ENCODE measurements at regions not wholly inside any gene's neighbourhood (a gene's known extent, or its start where the extent isn't known, plus 50 kb on each side); places are given as distances from the start of the nearest gene placed in this dataset.
A peak's percentile ranks its signal among the peaks of the same experiment; 100 is the strongest.

DNA sequence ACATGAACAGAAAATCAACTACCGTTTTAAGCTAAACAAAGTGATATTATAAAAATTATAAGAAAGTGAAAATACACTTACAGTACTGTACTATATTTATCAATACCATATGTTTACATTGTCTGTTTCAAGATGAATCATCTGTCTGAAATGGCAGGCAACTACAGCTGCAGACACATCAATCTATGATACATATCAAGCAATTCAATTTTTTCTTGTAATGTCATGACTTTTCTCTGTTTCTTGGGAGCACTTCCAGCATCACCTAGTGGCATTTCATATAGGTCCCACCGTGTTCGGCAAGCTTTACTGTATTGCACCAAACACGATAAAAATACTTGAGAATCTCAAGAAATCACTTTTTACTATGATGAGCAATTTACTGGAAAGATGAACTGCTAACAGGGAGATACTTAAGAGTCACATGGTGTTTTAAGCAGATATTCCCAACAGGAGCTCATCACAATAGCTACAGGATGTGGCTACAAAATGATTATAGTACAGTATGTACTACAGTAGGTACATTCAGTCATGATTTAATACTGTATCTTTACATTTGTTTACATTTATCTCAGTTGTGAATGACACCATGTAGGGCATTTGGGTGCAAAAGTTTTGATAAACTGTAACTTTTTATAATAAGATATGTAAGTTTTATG is 207.4 kb downstream of the ADAM29 start:
- DNase-seq (ENCODE audit: low read depth): no peak

- peak; percentile 2 for DNase-seq (ENCODE audit: low read depth)
These were observed 209.2 kb downstream of the ADAM29 start for GRCh38 chr4:175127314-175127713.

DNA sequence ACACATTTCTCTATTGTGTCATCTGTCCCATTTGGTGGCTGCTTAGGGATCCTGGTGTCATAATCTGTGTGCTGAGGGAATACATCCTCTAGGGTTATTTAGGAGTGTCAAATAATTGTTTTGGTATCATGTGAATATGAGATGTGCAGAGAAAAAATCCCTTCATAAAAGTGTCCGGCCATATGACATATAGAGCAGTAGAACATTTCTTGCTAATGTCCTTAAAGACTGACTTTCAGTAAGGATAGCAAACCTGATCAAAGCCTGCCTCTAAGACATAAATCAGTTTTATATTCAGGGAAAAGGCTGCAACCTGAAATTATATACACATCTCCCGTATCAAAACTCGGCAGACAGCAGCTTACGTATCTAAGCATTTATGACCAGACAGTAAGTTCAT is 211.6 kb downstream of the ADAM29 start:
- no peak for DNase-seq (ENCODE audit: low read depth)

DNA sequence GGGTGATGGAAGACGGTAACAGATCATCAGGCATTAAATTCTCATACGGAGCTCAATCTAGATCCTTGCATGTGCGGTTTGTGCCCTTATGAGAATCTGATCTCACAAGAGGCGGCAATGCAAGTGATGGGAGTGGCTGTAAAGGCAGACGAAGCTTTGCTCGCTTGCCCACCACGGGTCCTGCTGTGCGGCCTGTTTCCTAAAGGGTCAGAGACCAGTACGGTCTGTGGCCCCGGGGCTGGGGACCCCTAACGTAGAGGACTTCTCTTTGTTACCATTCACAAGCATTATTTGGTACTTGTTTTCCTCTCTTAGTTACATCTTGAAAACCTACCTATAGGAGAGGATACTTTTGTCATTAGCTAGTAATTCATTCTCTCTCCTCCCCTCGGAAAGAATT is 221.0 kb downstream of the ADAM29 start:
- DNase-seq (ENCODE audit: low read depth): no peak

- DNase-seq (ENCODE audit: low read depth): no peak
These were observed 225.0 kb downstream of the ADAM29 start for GRCh38 chr4:175143116-175143515.

- DNase-seq (ENCODE audit: low read depth): no peak
These were observed 228.6 kb downstream of the ADAM29 start for GRCh38 chr4:175146799-175147198.

DNA sequence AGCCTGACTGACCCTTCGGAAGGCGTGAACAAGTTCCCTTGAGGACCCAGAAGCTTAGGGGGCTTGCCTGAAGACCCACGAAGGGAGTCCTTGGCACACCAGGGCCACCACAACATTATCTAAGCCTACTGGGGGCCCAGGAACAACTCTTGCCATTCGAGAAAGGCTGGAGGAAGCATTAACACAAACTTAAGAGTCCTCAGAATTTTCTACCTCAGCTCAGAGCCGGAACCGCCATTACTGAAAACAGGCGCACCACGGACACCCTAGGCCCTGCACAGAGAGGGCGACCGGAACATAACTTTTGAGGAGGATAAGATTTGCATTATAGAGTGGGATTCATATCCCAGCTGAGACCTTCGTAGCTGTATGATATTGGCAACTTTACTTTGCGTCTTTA is 229.1 kb downstream of the ADAM29 start:
- DNase-seq (ENCODE audit: low read depth): no peak

- DNase-seq (ENCODE audit: low read depth): no peak
These were observed 247.9 kb downstream of the ADAM29 start for GRCh38 chr4:175166020-175166419.

DNA sequence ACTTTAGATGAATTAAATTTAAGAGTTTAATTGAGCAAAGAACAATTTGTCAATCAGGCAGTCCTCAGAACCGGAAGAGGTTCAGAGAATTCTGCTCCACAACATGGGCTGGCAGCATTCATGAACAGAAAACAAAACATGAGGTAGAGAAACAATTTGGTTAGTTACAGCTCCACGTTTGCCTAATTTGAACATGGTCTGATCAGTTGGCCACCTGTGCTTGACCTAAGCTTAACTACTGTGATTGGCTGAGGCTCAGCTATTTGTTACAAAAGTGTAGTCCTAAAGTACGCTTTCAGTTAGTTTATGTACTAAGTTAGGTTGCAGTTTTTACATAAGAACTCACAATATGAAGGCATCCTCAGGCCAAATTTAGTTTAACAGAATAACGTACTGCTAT is 258.6 kb downstream of the ADAM29 start:
- DNase-seq (ENCODE audit: low read depth): no peak

DNA sequence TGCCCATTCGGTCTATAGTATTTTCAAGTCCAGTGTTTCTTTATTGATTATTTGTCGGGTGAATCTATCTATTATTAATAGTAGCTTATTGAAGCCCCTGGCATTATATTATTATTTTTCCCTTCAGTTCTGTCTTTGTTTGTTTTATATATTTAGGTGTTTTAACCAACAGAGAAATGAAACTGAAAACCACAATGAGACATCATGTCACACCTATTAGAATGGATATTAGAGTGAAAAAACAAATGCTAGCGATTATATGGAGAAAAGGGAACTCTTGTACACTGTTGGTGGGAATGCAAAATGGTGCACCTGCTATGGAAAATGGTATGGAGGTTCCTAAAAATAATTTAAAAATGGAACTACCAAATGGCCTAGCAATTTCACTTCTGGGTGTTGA is 272.5 kb downstream of the ADAM29 start:
- DNase-seq (ENCODE audit: low read depth): no peak

- DNase-seq (ENCODE audit: low read depth): no peak
These were observed 279.9 kb downstream of the ADAM29 start for GRCh38 chr4:175198056-175198455.

GRCh38 chr4:175215208-175215607 is 297.1 kb downstream of the ADAM29 start:
- no peak for DNase-seq (ENCODE audit: low read depth)

DNA sequence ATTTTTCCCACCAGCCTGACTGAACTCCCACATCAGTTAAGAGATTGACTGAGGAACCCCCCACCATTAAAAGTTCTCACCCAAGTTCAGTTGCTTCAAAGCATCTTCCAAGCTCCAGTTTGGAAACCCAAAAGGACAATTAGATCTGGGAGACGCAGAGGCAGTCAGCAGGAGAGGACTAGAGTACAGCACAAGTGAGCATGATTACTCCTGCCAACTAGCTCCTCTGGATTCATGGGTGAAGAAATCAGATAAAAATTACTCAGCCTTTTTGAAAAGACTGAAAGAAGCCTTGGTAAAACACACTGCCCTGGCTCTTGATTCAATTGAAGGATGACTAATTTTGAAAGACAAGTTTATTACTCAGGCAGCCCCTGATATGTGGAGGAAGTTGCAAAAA is 297.5 kb downstream of the ADAM29 start:
- no peak for DNase-seq (ENCODE audit: low read depth)

- no peak for DNase-seq (ENCODE audit: low read depth)
These were observed 311.0 kb downstream of the ADAM29 start for GRCh38 chr4:175229154-175229553.

DNA sequence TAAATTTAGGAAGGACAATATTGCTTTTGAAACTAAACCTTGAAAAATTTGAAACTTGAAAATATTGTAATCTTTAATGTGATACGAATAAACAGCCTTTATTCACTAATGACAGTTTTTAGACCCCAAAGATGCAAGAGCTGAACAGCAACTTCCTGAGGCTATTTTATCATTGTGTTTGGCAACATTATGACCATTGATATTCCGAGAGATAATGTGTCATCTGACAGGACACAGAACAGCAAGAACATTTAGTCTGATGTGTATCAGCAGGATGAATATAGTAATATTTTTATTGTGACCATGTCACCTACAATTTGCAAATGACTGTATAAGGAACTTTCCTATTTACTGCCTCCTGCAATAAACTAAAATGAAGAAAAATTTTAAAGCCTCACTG is 316.0 kb downstream of the ADAM29 start:
- DNase-seq (ENCODE audit: low read depth): no peak

DNA sequence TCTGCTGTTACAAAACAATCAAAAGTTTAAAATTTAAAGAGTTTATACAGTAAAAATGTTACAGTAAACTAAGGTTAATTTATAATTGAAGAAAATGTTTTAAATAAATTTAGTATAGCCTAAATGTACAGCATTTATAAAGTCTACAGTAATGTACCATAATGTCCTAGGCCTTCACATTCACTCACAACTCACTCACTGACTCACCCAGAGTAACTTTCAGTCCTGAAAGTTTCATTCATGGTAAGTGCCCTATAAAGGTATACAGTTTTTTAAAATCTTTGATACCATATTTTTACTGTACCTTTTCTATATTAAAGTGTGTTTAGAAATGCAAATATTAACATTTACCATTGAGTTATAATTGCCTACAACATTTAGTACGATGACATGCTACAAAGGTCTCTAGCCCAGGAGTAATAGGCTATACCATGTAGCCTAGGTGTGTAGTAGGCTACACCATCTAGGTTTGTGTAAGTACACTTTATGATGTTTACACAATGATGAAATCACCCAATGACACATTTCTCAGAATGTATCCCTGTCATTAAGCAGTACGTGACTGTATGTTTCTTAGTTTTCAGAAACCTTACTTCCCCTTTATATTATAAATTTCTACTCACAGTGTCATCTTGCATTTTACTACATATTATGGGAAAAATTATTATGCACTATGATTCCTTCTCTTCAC is 320.8 kb downstream of the ADAM29 start:
- no peak for DNase-seq (ENCODE audit: low read depth)

GRCh38 chr4:175246941-175247340 is 328.8 kb downstream of the ADAM29 start:
- DNase-seq (ENCODE audit: low read depth): no peak

- DNase-seq (ENCODE audit: low read depth): no peak
These were observed 334.5 kb downstream of the ADAM29 start for GRCh38 chr4:175252642-175253041.

DNA sequence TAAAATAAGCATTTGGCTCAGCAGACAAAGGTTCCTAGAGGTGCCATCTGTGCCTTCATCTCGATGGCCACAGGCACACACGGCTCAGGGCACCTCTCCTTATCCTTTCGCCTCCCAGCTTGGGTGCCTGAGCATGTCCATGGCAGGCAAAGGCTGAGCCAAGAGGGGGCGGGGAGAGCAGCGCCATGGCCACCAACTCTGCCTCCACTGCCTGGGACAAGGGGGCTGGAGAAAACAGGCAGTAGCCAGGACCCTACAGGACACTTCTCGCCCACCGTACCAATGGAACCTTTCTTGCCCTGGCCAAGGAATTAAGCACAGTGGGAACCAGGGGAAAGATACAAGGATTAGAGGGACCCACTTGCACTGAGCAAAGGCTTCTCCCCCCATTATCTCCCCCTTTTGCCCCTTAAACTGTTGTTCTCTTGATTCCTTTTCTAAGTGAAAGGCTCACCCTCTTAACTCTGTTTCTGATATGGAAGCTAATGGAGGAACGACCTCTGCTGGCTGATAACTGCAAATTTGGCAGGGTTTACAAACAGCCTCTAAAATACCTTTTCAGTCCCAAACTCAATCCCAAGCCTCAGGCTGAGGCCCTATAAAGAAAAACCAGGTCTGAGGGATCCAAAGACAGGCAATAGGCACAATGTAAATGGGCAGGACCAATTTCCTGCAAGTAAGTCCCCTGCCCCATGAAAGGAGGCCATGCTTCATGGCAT is 335.2 kb downstream of the ADAM29 start:
- DNase-seq (ENCODE audit: low read depth): no peak

- no peak for DNase-seq (ENCODE audit: low read depth)
These were observed 345.4 kb downstream of the ADAM29 start for GRCh38 chr4:175263537-175263936.

DNA sequence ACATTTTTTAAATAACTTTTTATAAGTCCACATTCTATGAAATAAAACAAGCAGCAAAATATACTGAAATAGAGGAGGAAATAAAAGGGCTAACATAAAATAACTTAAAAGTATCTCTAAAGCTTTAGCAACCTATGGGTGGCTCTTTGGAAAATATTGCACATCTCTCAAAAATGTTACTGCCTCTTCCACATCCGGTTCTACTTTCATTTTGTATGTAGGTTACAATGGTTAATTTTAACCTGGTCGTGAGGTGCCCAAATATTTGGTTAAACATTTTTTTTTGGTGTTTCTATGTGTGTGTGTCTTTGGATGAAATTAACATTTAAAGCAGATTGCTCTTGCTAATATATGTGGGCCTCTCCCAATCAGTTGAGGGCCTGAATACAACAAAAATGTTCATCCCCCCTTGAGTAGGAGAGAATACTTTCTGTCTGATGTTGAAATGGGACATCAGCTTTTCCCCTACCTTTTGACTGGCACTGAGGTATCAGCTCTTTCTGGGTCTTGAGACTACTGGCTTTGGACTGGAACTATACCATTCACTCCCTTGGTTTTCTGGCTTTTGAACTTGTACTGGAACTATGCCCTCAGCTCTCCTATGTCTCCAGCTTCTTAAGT is 353.0 kb downstream of the ADAM29 start:
- DNase-seq (ENCODE audit: low read depth): no peak

DNA sequence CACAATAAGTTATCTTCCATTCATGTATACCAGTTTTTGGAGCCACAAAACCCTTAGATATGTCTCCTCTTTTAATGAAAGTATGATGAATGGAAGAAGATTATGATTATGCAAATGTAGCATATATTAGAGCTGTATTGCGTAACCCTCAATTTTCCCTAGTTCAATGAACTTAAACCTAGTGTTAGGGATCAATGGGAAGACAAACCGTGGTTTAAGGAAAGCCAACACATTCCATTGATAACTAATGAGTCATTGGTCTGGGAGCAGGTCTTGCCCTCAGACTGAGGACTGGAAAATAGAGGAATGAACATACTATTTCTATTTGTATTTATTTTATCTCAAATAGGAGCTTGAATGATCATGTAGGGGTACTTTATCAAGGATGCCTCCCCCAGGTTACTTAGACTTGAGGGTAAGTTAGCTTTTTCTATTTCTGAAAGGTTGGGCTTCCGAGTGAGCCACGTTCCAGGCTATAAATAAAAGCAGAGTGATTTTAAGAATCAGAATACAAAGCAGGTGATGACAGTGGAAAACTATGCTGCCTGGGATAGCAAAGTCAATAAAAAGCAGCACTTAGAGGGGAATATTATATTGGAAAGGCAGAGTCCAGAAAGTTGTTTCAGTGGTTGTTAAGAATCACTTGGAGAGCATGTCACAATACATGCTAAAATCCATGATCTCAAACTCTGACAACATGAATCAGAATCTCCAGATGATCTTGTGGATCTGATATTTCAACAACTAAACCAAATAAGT is 356.0 kb downstream of the ADAM29 start:
- no peak for DNase-seq (ENCODE audit: low read depth)
